ENCODE measurements at regions not wholly inside any gene's neighbourhood (a gene's known extent, or its start where the extent isn't known, plus 50 kb on each side); places are given as distances from the start of the nearest gene placed in this dataset.

DNA sequence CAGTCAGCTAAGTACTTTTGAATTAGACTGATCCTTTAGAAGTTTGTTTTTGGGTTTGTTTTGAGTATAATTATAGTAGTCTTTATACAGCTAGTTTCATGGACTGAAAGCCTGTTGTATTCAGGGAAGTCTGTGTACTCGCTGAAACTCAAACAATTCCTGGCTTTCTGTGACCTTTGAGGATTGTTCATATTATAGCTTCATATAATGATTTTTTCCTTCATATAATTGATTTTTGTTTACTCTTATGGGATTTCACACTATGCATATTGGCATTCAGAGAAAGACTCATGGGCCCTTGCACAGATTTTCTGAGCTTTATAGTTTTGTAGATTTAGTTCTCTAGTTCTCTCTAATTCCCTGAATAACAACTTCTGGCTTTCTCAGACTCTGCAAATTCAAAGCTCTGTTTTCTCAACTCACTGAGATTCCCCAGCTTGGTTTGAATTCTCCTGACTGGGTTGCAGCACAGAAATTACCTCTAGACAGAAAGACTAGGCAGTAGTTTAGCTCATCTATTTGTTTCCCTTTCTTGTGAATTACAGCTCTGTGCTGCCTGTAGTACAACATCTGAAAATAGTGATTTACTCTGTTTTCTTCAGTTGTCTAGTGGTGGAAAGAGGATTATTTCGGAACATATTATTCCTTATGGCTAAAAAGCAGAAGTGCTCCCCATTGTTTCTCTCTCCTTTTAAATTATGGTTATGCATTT is 495.9 kb upstream of the CNTNAP5 start:
- intact Hi-C loops (cut with micrococcal nuclease; ENCODE audit: unreplicated experiment), result no loop called here
- Histone ChIP-seq H3K36me3 (ENCODE audit: control insufficient read depth, insufficient read depth, low read length) (no peaks in the 10 kb centered on the region), H3K4me1 (ENCODE audit: control insufficient read depth, insufficient read depth, low read length) (no peaks in the 10 kb centered on the region), H3K27ac (ENCODE audit: low read length) (no peak overlapping the region), H3K4me3 (ENCODE audit: low read depth in 2 of 2, low read length in 2 of 2) (no peak overlapping the region), H3K9me3 (ENCODE audit: control insufficient read depth, insufficient read depth, low read depth, low read length) (peaks cover 7% of the 10 kb centered on the region; the same call in 1 of the 2 replicates), H3K27me3 (ENCODE audit: control insufficient read depth, insufficient read depth, low read length) (no peaks in the 10 kb centered on the region)
- no TSS peak for BruUV-seq (replicated peaks)
- ChIA-PET CTCF (no interaction called here), POLR2A (no interaction called here)
- in situ Hi-C loops (cut with HindIII; ENCODE audit: low pct_unique_long_range_greater_than_20kb, low sequenced_read_pairs), result no loop called here
- ATAC-seq (no peak), DNase-seq (ENCODE audit: low read depth, low spot score) (no peak)
- TF ChIP-seq, protein P1, sequence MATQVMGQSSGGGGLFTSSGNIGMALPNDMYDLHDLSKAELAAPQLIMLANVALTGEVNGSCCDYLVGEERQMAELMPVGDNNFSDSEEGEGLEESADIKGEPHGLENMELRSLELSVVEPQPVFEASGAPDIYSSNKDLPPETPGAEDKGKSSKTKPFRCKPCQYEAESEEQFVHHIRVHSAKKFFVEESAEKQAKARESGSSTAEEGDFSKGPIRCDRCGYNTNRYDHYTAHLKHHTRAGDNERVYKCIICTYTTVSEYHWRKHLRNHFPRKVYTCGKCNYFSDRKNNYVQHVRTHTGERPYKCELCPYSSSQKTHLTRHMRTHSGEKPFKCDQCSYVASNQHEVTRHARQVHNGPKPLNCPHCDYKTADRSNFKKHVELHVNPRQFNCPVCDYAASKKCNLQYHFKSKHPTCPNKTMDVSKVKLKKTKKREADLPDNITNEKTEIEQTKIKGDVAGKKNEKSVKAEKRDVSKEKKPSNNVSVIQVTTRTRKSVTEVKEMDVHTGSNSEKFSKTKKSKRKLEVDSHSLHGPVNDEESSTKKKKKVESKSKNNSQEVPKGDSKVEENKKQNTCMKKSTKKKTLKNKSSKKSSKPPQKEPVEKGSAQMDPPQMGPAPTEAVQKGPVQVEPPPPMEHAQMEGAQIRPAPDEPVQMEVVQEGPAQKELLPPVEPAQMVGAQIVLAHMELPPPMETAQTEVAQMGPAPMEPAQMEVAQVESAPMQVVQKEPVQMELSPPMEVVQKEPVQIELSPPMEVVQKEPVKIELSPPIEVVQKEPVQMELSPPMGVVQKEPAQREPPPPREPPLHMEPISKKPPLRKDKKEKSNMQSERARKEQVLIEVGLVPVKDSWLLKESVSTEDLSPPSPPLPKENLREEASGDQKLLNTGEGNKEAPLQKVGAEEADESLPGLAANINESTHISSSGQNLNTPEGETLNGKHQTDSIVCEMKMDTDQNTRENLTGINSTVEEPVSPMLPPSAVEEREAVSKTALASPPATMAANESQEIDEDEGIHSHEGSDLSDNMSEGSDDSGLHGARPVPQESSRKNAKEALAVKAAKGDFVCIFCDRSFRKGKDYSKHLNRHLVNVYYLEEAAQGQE (IDR thresholded peaks at IDR 0.05; ENCODE audit: insufficient read depth in 1 of 2, low read depth in 2 of 2, low read length in 1 of 2), result no peak
- no peak for TF ChIP-seq SIN3A (IDR thresholded peaks at IDR 0.05; ENCODE audit: borderline replicate concordance, insufficient read depth, low read depth, low read length)
- no peak for TF ChIP-seq POLR2AphosphoS5 (IDR thresholded peaks at IDR 0.05; ENCODE audit: low read depth, low read length)
- TF ChIP-seq, protein P2, sequence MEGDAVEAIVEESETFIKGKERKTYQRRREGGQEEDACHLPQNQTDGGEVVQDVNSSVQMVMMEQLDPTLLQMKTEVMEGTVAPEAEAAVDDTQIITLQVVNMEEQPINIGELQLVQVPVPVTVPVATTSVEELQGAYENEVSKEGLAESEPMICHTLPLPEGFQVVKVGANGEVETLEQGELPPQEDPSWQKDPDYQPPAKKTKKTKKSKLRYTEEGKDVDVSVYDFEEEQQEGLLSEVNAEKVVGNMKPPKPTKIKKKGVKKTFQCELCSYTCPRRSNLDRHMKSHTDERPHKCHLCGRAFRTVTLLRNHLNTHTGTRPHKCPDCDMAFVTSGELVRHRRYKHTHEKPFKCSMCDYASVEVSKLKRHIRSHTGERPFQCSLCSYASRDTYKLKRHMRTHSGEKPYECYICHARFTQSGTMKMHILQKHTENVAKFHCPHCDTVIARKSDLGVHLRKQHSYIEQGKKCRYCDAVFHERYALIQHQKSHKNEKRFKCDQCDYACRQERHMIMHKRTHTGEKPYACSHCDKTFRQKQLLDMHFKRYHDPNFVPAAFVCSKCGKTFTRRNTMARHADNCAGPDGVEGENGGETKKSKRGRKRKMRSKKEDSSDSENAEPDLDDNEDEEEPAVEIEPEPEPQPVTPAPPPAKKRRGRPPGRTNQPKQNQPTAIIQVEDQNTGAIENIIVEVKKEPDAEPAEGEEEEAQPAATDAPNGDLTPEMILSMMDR (IDR thresholded peaks at IDR 0.05), result no peak
- TF ChIP-seq TCF7L2 (IDR thresholded peaks at IDR 0.05; ENCODE audit: low read depth, low read length), result no peak

DNA sequence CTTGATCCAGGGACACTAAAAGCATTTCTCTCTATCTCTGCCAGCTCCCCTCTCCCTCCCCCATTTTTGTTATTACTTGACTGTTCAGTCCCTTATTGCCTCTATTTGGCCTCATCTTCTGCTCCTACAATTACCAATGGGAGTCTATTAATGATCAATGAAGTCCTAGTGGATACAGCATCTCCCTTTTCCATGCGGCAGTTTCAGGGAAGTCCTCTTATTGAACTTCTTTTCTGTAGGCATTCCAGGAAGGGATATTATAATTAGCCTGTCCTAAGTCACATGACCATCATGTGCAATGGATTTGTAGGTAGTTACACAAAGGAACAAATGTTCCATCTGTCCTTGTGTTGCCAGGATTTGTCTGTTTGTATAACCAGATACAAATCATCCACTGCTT is 495.1 kb upstream of the CNTNAP5 start:
- in situ Hi-C loops (cut with HindIII; ENCODE audit: low pct_unique_long_range_greater_than_20kb, low sequenced_read_pairs), result no loop called here
- H3K36me3 ChIP-seq (ENCODE audit: control insufficient read depth, insufficient read depth, low read length), result no peaks in the 10 kb centered on the region

More for the DNA sequence above, 495.1 kb upstream of the CNTNAP5 start:
- Histone ChIP-seq H3K4me1 (ENCODE audit: control insufficient read depth, insufficient read depth, low read length) (no peaks in the 10 kb centered on the region), H3K27ac (ENCODE audit: low read length) (no peak overlapping the region), H3K9me3 (ENCODE audit: control insufficient read depth, insufficient read depth, low read depth, low read length) (peaks cover 3% of the 10 kb centered on the region; the same call in 1 of the 2 replicates), H3K4me3 (ENCODE audit: low read depth in 2 of 2, low read length in 2 of 2) (no peak overlapping the region), H3K27me3 (ENCODE audit: control insufficient read depth, insufficient read depth, low read length) (no peaks in the 10 kb centered on the region)
- intact Hi-C loops (cut with micrococcal nuclease; ENCODE audit: unreplicated experiment), result no loop called here
- no TSS peak for BruUV-seq (replicated peaks)
- ATAC-seq (no peak), DNase-seq (ENCODE audit: low read depth, low spot score) (no peak)
- TF ChIP-seq, protein P2 (IDR thresholded peaks at IDR 0.05), result no peak
- ChIA-PET POLR2A (no interaction called here), CTCF (no interaction called here)

All from Panc1 (cell line).